ENCODE measurements at regions not wholly inside any gene's neighbourhood (a gene's known extent, or its start where the extent isn't known, plus 50 kb on each side); places are given as distances from the start of the nearest gene placed in this dataset.

DNA sequence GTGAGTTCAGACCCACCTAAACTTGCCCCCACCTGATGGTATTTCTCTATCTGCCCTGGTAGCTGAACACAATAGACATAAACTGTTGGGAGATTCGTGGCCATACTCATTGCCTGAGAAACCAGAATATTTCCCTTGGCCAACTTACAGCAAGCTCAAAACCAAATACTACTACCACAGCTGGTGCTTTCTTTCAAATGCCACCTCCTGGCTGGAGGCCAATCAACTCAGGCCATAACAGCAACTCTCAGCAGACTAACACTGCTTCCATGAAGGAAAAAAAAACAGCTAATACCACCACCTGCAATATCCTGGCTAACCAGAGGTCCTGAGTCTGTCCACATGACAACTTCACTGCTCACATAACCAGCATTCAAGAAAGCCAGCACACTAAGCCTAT, 373.1 kb downstream of the CMPK2 start (continued):
- TF ChIP-seq, protein P1, sequence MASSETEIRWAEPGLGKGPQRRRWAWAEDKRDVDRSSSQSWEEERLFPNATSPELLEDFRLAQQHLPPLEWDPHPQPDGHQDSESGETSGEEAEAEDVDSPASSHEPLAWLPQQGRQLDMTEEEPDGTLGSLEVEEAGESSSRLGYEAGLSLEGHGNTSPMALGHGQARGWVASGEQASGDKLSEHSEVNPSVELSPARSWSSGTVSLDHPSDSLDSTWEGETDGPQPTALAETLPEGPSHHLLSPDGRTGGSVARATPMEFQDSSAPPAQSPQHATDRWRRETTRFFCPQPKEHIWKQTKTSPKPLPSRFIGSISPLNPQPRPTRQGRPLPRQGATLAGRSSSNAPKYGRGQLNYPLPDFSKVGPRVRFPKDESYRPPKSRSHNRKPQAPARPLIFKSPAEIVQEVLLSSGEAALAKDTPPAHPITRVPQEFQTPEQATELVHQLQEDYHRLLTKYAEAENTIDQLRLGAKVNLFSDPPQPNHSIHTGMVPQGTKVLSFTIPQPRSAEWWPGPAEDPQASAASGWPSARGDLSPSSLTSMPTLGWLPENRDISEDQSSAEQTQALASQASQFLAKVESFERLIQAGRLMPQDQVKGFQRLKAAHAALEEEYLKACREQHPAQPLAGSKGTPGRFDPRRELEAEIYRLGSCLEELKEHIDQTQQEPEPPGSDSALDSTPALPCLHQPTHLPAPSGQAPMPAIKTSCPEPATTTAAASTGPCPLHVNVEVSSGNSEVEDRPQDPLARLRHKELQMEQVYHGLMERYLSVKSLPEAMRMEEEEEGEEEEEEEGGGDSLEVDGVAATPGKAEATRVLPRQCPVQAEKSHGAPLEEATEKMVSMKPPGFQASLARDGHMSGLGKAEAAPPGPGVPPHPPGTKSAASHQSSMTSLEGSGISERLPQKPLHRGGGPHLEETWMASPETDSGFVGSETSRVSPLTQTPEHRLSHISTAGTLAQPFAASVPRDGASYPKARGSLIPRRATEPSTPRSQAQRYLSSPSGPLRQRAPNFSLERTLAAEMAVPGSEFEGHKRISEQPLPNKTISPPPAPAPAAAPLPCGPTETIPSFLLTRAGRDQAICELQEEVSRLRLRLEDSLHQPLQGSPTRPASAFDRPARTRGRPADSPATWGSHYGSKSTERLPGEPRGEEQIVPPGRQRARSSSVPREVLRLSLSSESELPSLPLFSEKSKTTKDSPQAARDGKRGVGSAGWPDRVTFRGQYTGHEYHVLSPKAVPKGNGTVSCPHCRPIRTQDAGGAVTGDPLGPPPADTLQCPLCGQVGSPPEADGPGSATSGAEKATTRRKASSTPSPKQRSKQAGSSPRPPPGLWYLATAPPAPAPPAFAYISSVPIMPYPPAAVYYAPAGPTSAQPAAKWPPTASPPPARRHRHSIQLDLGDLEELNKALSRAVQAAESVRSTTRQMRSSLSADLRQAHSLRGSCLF (CRISPR knock-in tag; IDR thresholded peaks at IDR 0.05; ENCODE audit: borderline replicate concordance): no peak
- TF ChIP-seq ZMYM2 (CRISPR knock-in tag; IDR thresholded peaks at IDR 0.05): no peak

DNA sequence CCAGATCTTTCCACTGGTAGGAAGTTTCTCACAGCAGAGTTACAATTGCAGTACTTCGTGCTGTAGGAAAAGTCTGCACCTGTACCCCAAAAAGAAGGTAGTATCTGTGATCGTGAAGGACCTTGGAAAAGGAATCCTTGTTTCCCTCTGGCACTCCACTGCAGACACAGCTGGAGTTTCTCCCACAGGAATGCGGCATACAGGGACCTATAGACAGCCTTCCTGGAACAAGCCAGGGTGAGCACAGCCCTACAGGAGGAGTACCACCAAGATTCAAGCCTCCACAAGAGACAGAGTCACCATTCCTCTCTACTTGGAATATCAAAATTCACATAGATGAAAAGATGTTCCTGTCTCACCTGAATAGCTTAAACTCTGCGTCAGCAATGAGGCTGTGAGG, 372.4 kb downstream of the CMPK2 start:
- in situ Hi-C loops (cut with HindIII; ENCODE audit: extremely low pct_ligation_motif_present, low pct_unique_long_range_greater_than_20kb): no loop called here
- 28% methylated on average over 4 of the region's 4 CpGs for WGBS (ENCODE audit: low lambda C conversion rate)
- ChIA-PET POLR2A (no interaction called here), CTCF (ENCODE audit: low intra/inter-chr PET ratio, low total read pairs) (no interaction called here)
- no peaks in the 10 kb centered on the region for H4K20me1 ChIP-seq (ENCODE audit: insufficient read depth, low read length)
- H3K79me2 ChIP-seq (ENCODE audit: insufficient read depth, low read length): no peaks in the 10 kb centered on the region
- no peak overlapping the region for H3K9ac ChIP-seq (ENCODE audit: insufficient read depth, low read depth, low read length)
- no peak overlapping the region for H3K27ac ChIP-seq (ENCODE audit: extremely low read length, insufficient read depth, low read length)
- ATAC-seq: no peak
- peaks cover 0 to 3% of the 10 kb centered on the region in 2 experiments; a peak in 1 of 5 replicates for H3K27me3 ChIP-seq (ENCODE audit: control insufficient read depth in 1 of 2, insufficient read depth in 2 of 2, low read length in 2 of 2)
- no peaks in the 10 kb centered on the region for H3K36me3 ChIP-seq (replicated peaks in 1 of 2; ENCODE audit: control insufficient read depth in 1 of 2, insufficient read depth in 2 of 2, low read length in 2 of 2)
- no peak overlapping the region for H3K4me3 ChIP-seq (replicated peaks in 1 of 3; ENCODE audit: insufficient read depth in 1 of 3, low read depth in 2 of 3, low read length in 3 of 3)
- H3K4me2 ChIP-seq (ENCODE audit: low read depth, low read length): no peak overlapping the region
- no peaks in the 10 kb centered on the region for H3K9me3 ChIP-seq (ENCODE audit: low read length)
- DNase-seq (ENCODE audit: low spot score): no peak
- no peak for FAIRE-seq
- no peak overlapping the region for H2AFZ ChIP-seq (ENCODE audit: low read length)
- BruUV-seq (replicated peaks): no TSS peak
- H3K4me1 ChIP-seq (ENCODE audit: insufficient read depth, low read length): no peaks in the 10 kb centered on the region
- intact Hi-C loops (cut with micrococcal nuclease; ENCODE audit: unreplicated experiment): no loop called here
- TF ChIP-seq ATF1 (CRISPR knock-in tag; IDR thresholded peaks at IDR 0.05) (no peak), BORCS8-MEF2B (CRISPR knock-in tag; IDR thresholded peaks at IDR 0.05) (no peak), BRD4 (CRISPR knock-in tag; IDR thresholded peaks at IDR 0.05) (no peak), ZFP37 (CRISPR knock-in tag; IDR thresholded peaks at IDR 0.05; ENCODE audit: borderline replicate concordance) (no peak), ZKSCAN5 (CRISPR knock-in tag; IDR thresholded peaks at IDR 0.05) (no peak), SIN3B (IDR thresholded peaks at IDR 0.05; ENCODE audit: low read length) (no peak), TOPORS (CRISPR knock-in tag; IDR thresholded peaks at IDR 0.05) (no peak), SIN3A (IDR thresholded peaks at IDR 0.05; ENCODE audit: borderline replicate concordance, low read depth, low read length) (no peak), ISL2 (CRISPR knock-in tag; IDR thresholded peaks at IDR 0.05) (no peak), GLI4 (CRISPR knock-in tag; IDR thresholded peaks at IDR 0.05; ENCODE audit: borderline replicate concordance) (no peak)
- TF ChIP-seq, protein P2, sequence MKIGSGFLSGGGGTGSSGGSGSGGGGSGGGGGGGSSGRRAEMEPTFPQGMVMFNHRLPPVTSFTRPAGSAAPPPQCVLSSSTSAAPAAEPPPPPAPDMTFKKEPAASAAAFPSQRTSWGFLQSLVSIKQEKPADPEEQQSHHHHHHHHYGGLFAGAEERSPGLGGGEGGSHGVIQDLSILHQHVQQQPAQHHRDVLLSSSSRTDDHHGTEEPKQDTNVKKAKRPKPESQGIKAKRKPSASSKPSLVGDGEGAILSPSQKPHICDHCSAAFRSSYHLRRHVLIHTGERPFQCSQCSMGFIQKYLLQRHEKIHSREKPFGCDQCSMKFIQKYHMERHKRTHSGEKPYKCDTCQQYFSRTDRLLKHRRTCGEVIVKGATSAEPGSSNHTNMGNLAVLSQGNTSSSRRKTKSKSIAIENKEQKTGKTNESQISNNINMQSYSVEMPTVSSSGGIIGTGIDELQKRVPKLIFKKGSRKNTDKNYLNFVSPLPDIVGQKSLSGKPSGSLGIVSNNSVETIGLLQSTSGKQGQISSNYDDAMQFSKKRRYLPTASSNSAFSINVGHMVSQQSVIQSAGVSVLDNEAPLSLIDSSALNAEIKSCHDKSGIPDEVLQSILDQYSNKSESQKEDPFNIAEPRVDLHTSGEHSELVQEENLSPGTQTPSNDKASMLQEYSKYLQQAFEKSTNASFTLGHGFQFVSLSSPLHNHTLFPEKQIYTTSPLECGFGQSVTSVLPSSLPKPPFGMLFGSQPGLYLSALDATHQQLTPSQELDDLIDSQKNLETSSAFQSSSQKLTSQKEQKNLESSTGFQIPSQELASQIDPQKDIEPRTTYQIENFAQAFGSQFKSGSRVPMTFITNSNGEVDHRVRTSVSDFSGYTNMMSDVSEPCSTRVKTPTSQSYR (CRISPR knock-in tag; IDR thresholded peaks at IDR 0.05; ENCODE audit: borderline replicate concordance): no peak
- TF ChIP-seq, protein P3, sequence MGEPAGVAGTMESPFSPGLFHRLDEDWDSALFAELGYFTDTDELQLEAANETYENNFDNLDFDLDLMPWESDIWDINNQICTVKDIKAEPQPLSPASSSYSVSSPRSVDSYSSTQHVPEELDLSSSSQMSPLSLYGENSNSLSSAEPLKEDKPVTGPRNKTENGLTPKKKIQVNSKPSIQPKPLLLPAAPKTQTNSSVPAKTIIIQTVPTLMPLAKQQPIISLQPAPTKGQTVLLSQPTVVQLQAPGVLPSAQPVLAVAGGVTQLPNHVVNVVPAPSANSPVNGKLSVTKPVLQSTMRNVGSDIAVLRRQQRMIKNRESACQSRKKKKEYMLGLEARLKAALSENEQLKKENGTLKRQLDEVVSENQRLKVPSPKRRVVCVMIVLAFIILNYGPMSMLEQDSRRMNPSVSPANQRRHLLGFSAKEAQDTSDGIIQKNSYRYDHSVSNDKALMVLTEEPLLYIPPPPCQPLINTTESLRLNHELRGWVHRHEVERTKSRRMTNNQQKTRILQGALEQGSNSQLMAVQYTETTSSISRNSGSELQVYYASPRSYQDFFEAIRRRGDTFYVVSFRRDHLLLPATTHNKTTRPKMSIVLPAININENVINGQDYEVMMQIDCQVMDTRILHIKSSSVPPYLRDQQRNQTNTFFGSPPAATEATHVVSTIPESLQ (CRISPR knock-in tag; conservative IDR thresholded peaks at IDR 0.05): no peak

Measured in HepG2 (cell line).